ENCODE measurements at regions not wholly inside any gene's neighbourhood (a gene's known extent, or its start where the extent isn't known, plus 50 kb on each side); places are given as distances from the start of the nearest gene placed in this dataset.

DNA sequence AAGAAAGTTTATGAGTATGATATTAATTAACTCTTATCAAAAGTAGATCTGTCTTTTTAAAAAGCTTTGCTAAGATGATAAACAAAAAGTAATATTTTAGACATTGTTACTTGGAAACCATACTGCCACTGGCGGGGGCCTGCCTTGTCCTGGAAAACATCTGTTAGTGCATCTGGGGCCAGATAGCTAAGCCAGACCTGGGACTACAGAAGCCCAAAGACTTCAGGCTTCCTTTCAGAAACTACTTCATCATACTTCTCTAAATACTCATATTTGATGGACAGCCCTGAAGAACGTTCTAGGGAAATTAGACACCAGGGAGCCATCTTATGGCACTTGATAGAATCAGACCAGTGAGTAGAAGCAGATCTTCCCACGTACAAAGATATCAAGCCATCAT lies 795.4 kb upstream of the SEMA6D start:
- Histone ChIP-seq H3K4me3 (ENCODE audit: low read length) (no peak overlapping the region), H3K27me3 (ENCODE audit: control insufficient read depth, insufficient read depth, low read length, poor library complexity, severe bottlenecking) (peaks cover 7% of the 10 kb centered on the region), H3K4me1 (ENCODE audit: control insufficient read depth, insufficient read depth, low read length) (no peaks in the 10 kb centered on the region), H3K9ac (ENCODE audit: extremely low read depth, low read length, poor library complexity, severe bottlenecking) (no peak overlapping the region), H3K9me3 (ENCODE audit: control insufficient read depth, low read length) (no peaks in the 10 kb centered on the region), H3K36me3 (ENCODE audit: control insufficient read depth, insufficient read depth, low read length) (no peaks in the 10 kb centered on the region), H3K27ac (ENCODE audit: low read depth, low read length) (no peak overlapping the region)
- Mint-ChIP-seq H3K9me3 (no peaks in the 10 kb centered on the region), H3K4me3 (no peak overlapping the region), H3K27ac (no peak overlapping the region), H3K4me1 (no peaks in the 10 kb centered on the region), H3K36me3 (ENCODE audit: low read depth) (no peaks in the 10 kb centered on the region), H3K27me3 (ENCODE audit: insufficient read depth) (peaks cover 8% of the 10 kb centered on the region)
- 90% methylated on average over 3 of the region's 3 CpGs; no CpG with 5 or more reads in 1 of the 2 experiments for WGBS, 2 experiments (ENCODE audit: insufficient coverage in 1 of 2, insufficient read length in 1 of 2)
- TF ChIP-seq, protein P1, sequence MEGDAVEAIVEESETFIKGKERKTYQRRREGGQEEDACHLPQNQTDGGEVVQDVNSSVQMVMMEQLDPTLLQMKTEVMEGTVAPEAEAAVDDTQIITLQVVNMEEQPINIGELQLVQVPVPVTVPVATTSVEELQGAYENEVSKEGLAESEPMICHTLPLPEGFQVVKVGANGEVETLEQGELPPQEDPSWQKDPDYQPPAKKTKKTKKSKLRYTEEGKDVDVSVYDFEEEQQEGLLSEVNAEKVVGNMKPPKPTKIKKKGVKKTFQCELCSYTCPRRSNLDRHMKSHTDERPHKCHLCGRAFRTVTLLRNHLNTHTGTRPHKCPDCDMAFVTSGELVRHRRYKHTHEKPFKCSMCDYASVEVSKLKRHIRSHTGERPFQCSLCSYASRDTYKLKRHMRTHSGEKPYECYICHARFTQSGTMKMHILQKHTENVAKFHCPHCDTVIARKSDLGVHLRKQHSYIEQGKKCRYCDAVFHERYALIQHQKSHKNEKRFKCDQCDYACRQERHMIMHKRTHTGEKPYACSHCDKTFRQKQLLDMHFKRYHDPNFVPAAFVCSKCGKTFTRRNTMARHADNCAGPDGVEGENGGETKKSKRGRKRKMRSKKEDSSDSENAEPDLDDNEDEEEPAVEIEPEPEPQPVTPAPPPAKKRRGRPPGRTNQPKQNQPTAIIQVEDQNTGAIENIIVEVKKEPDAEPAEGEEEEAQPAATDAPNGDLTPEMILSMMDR (conservative IDR thresholded peaks at IDR 0.05), result no peak
- DNase-seq, result no peak

DNA sequence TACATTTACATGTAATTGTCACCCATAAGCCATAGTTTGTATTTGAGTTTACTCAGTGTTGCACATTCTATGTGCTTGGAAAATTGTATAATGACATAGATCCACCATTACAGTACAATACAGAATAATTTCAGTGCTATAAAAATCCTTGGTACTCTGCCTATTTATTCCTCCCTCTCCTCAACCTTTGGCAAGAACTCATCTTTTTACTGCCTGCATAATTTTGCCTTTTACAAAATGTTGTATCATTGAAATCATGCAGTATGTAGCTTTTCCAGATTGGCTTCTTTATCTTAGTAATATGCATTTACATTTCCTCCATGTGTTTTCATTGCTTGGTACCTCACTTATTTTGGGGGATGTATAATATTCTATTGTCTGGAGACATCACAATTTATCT lies 786.9 kb upstream of the SEMA6D start:
- no peaks in the 10 kb centered on the region for H3K9me3 Mint-ChIP-seq
- no peak overlapping the region for H3K4me3 Mint-ChIP-seq
- H3K27me3 Mint-ChIP-seq (ENCODE audit: insufficient read depth), result no peaks in the 10 kb centered on the region
- H3K9me3 ChIP-seq (ENCODE audit: control insufficient read depth, low read length), result no peaks in the 10 kb centered on the region
- H3K27ac ChIP-seq (ENCODE audit: low read depth, low read length), result no peak overlapping the region
- no peaks in the 10 kb centered on the region for H3K4me1 Mint-ChIP-seq
- TF ChIP-seq, protein P1 (conservative IDR thresholded peaks at IDR 0.05), result no peak
- no peak overlapping the region for H3K4me3 ChIP-seq (ENCODE audit: low read length)
- no peak overlapping the region for H3K9ac ChIP-seq (ENCODE audit: extremely low read depth, low read length, poor library complexity, severe bottlenecking)
- no peak overlapping the region for H3K27ac Mint-ChIP-seq
- H3K36me3 ChIP-seq (ENCODE audit: control insufficient read depth, insufficient read depth, low read length), result no peaks in the 10 kb centered on the region
- DNase-seq, result no peak
- no peaks in the 10 kb centered on the region for H3K4me1 ChIP-seq (ENCODE audit: control insufficient read depth, insufficient read depth, low read length)
- no peaks in the 10 kb centered on the region for H3K36me3 Mint-ChIP-seq (ENCODE audit: low read depth)
- H3K27me3 ChIP-seq (ENCODE audit: control insufficient read depth, insufficient read depth, low read length, poor library complexity, severe bottlenecking), result no peaks in the 10 kb centered on the region

DNA sequence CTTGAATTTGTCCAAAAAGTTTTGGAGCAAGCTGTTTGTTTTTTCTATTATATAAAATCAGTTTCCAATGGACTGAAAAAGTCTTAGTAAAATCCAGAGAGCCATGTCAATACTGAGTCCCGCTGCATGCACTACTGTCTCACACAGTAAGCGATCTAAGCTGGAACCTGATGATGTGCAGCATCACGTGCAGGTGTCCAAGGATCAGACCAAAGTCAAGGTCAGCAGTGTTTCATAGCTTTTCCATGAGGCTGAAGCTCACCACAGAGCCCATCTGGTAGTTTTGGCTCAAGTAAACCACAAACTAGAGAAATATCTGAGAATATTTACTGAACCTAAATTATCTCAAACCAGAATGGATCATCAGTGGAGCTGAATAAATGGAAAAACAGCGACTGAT lies 784.0 kb upstream of the SEMA6D start:
- Histone ChIP-seq H3K36me3 (ENCODE audit: control insufficient read depth, insufficient read depth, low read length) (no peaks in the 10 kb centered on the region), H3K9me3 (ENCODE audit: control insufficient read depth, low read length) (no peaks in the 10 kb centered on the region), H3K9ac (ENCODE audit: extremely low read depth, low read length, poor library complexity, severe bottlenecking) (no peak overlapping the region), H3K27me3 (ENCODE audit: control insufficient read depth, insufficient read depth, low read length, poor library complexity, severe bottlenecking) (no peaks in the 10 kb centered on the region), H3K4me1 (ENCODE audit: control insufficient read depth, insufficient read depth, low read length) (no peaks in the 10 kb centered on the region), H3K4me3 (ENCODE audit: low read length) (no peak overlapping the region), H3K27ac (ENCODE audit: low read depth, low read length) (no peak overlapping the region)
- no peak for DNase-seq
- H3K27me3 Mint-ChIP-seq (ENCODE audit: insufficient read depth), result no peaks in the 10 kb centered on the region
- no peaks in the 10 kb centered on the region for H3K9me3 Mint-ChIP-seq
- H3K27ac Mint-ChIP-seq, result no peak overlapping the region
- TF ChIP-seq, protein P1 (conservative IDR thresholded peaks at IDR 0.05), result no peak
- no peaks in the 10 kb centered on the region for H3K4me1 Mint-ChIP-seq
- no peaks in the 10 kb centered on the region for H3K36me3 Mint-ChIP-seq (ENCODE audit: low read depth)
- WGBS, 2 experiments (ENCODE audit: insufficient coverage in 1 of 2, insufficient read length in 1 of 2), result 92 to 93% methylated on average over 3 of the region's 4 CpGs
- no peak overlapping the region for H3K4me3 Mint-ChIP-seq
